ENCODE measurements at regions not wholly inside any gene's neighbourhood (a gene's known extent, or its start where the extent isn't known, plus 50 kb on each side); places are given as distances from the start of the nearest gene placed in this dataset.

DNA sequence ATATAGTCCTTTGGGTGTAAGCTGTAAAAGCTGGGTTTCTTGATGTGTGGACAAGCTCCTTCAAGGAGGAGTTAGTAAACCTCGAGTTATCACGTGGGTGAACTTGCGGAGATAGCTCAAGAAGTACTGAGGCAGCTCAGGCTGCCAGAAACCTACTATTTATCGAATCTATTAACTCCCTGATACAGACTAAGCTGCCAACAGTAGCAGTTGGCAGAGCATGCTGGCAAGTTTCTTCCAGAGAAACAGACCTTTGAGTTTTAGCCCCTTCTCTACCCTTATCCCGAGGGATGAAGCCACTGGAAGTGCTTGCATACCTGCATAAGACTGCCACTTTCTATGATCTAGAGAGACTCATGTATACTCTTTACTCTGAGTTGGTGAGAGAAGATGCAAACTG is 624.5 kb upstream of the USP24 start:
- TF ChIP-seq EZH2 (IDR thresholded peaks at IDR 0.05; ENCODE audit: insufficient read depth, poor library complexity, severe bottlenecking) (no peak), EZH2phosphoT487 (IDR thresholded peaks at IDR 0.05; ENCODE audit: insufficient read depth, low read depth) (no peak)
